ENCODE measurements at regions not wholly inside any gene's neighbourhood (a gene's known extent, or its start where the extent isn't known, plus 50 kb on each side); places are given as distances from the start of the nearest gene placed in this dataset.
"Not testable (repeated sequence)": the region's sequence is repeated elsewhere in the genome, so short reads cannot be mapped to it uniquely, and the experiment has no call there.

DNA sequence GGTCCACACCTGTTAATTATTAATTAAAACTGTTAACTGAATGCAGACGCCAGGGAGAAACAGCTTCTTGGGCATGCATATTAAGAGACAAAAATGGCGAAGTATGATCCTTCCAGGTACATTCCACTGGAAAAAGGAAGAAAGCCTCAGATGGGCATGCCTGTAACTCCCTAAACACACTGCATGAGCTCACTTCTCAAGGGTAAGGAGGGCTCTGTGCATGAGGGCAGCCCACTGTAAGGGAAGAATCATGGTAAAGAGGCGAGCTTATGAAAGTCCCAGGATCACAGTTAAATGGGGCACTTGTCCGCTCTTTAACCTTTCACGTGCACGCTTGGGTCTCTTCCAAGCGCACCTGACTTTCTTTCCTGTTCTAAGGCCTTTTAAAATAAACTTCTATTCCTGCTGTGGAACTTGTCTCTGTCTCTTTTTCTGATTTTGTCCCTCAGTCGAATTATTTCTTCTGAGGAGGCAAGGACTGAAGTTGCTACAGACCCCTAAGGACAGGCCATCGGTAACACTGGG, 321.7 kb downstream of the PPP1R2C start:
- FAIRE-seq (no peak), DNase-seq (ENCODE audit: low spot score) (no peak)

DNA sequence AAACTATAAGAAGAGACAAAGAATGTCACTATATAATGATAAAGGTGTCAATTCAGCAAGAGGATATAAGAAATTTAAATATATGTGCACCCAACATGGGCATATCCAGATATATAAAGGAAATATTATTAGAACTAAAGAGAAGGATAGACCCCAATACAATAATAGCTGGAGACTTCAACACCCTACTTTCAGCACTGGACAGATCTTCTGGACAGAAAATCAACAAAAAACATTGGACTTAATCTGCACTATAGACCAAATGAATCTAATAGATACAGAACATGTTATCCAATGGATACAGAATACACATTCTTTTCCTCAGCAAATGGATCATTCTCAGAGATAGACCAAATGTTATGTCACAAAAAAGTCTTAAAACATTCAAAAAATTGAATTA, 327.7 kb downstream of the PPP1R2C start:
- no peak for FAIRE-seq
- DNase-seq (ENCODE audit: low spot score): no peak

DNA sequence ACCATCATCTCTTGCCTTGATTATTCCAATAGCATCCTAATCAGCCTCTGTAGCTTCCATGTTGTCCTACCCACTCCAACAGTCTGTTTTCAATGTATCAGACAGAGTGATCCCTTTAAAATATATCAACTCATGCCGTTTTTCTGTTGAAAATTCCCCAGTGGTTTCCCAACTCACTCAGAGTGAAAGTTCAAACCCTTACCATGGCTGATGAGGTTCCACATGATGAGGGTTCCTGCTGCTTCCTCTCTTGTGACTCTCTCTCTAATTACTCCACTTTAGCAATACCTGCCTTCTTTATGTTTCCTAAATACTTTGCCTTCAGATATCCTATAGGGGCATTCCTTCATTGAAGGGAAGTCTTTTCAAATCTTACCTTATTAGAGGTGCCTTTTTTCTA, 334.7 kb downstream of the PPP1R2C start:
- no peak for FAIRE-seq
- DNase-seq (ENCODE audit: low spot score): no peak

DNA sequence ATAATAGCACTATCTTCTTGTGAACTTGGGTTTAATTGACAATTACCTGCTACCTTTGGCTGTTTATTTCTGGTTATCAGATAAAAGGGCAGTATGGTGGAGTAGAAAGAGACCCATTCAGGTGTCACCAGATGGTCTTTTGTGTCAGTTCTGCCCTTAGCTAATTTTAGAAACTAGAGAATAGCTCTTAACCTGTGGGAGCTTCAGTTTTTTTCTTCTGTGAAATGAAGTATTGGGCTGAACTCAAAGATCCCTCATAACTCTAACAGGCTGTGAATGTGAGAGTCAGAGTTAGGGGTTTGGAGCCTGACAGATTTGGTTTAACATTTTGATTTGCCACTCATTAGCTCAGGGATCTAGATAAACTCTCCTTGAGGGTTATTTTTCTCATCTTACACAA, 335.2 kb downstream of the PPP1R2C start:
- FAIRE-seq: no peak
- DNase-seq (ENCODE audit: low spot score): no peak

DNA sequence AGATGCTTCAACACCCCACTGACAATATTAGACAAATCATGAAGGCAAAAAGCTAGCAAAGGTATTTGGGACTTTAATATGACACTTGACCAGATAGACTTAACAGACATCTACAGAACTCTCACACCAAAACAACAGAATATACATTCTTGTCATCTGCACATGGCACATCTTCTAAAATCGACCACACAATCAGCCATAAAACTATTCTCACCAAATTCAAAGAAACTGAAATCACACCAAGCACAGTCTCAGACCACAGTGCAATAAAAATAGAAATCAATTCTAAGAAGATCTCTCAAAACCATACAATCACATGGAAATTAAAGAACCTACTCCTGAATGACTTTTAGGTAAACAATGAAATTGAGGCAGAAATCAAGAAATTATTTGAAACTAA, 340.8 kb downstream of the PPP1R2C start:
- DNase-seq (ENCODE audit: low spot score) (no peak), FAIRE-seq (no peak)

DNA sequence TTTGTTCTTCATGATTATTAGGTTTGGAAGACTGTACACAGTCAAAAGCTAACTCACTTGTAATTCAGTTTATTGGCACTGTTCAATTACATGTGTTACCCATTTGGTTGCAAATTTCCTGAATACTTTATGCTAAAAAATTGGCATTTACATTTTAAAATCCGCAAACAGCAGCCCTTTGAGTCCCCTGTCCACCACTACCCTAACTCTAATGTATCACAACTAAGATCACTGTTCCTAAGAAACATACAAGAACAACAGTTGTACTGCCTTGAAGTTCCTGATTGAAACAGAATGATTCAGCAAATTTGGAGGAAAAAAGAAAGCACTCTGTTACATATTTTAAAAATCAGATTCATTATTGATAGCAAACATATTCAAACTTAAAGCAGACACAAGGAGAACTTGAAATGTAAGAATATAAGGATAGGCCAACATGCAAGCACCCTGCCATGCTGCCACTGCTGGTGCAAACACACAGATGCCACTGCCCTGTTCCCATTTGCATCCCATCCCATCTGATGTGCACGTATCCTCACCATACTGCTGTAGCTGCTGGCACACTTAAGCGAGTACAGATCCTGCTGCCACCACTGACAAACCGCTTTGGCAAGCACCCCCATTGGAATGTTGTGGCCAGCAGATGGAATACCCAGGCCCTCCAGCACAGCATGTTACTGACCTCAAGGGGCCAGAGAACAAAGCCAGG, 343.4 kb downstream of the PPP1R2C start:
- DNase-seq (ENCODE audit: low spot score): no peak
- FAIRE-seq: no peak

DNA sequence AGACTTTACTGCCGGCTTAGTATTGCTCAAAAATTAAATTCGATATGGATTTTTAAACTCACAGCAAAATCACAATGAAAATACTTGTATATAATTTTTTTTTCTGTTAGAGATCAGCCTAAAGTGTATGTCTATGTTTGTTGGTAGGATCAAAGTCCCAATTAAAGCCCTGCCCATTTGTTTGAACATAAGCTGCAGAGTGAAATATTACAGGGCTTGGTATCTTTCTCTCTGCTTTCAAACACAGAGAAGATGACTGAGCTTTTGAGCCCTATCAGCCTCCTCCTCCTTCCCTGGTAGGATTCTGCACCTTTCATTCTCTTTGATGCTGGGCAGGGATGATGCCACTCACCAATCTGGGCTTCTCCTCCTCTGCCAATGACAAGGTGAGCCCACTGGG, 345.4 kb downstream of the PPP1R2C start:
- DNase-seq (ENCODE audit: low spot score): no peak
- no peak for FAIRE-seq

DNA sequence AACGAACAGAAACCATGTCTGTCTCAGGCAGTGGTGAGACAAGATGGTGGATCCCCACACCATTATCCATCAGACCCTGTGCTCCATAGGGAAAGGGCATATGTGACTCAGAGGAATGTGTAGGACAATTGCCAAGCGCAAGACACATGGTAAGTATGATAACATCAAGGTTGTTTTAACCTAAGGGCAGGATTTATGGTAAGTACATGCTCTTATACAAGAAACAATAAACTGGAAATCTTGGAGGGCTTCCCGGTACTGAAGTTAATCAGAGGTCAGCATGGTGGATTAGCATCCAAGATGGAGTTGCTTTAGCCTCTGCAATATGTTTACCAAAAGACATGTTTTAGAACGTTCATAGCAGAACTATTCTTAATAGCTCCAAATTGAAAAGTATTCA, 355.0 kb downstream of the PPP1R2C start:
- DNase-seq (ENCODE audit: low spot score) (no peak), FAIRE-seq (no peak)

DNA sequence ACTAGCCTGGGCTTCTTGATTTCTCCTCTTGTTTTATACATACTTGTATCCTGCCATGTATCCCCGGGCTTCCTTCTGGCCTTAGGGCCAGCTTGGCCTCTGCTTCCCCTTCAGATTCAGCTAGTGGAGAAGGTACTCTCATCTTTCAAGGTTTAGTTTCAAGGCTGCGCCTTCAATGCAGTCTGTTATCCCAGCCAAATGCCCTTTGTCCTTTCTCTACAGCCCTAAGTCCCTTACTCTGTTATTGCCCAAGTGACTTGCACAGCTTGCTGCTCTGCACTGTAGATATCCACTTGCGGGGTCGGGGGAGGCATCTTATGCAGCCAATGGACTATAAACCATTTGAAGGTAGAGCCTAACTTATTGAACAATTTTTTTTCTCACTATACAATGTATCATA, 357.5 kb downstream of the PPP1R2C start:
- FAIRE-seq: no peak
- no peak for DNase-seq (ENCODE audit: low spot score)

DNA sequence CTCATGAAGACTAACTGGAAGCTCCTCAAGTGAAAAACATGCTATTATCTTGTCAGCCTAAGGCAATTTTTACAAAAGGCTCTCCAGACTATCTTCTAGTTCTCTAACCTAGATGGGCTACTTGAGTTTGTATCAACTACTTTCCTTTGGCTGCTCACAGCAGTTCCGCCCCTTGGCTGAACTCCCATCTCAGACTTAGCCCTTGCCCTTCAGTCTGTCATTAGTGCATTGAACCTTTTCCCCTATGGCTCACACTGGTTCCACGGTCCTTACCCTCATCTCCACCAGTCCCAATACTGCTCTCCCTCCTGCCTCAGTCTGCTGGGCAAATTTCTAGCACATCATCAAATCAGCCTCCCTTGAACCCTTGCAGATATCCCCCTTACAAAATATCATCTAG, 362.3 kb downstream of the PPP1R2C start:
- FAIRE-seq (no peak), DNase-seq (ENCODE audit: low spot score) (no peak)

DNA sequence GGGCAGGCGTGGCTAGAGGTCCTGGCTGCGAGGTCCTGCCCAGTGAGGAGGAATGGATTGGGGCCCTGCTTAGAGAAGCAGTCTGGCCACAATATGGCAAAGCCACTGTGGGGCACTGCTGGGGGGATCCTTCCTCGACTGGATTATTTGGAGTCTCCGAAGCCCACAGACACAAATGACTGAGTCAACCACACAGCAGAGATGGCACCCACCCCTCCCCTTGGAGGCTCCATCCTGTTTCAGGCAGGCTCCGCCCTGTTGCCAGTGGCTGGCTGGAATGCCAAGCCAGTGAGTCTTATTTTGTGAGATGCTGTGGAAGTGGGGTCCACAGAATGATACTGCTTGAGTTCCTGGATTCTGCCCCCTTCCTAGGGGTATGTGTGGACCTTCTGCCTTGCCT, 363.9 kb downstream of the PPP1R2C start:
- no peak for DNase-seq (ENCODE audit: low spot score)
- FAIRE-seq: no peak

DNA sequence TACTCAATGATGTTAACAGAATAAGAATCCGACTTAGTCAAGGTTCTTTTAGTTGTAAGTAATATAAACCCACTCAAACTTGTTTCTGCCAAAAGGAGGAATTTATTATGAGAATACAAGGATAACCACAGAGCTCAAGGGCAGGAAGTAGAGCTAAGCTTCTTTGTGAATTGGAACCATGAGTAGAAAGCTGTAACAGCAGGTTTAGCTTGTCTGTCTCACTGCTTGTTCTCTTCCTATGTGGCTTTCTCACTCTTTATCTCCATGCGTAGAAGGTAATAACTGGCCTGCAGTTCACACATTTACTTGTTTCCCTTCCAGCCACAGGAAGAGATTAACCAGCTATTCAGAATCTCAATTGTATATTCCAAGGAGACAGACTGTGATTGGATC, 378.3 kb downstream of the PPP1R2C start:
- no peak for FAIRE-seq
- no peak for DNase-seq (ENCODE audit: low spot score)

DNA sequence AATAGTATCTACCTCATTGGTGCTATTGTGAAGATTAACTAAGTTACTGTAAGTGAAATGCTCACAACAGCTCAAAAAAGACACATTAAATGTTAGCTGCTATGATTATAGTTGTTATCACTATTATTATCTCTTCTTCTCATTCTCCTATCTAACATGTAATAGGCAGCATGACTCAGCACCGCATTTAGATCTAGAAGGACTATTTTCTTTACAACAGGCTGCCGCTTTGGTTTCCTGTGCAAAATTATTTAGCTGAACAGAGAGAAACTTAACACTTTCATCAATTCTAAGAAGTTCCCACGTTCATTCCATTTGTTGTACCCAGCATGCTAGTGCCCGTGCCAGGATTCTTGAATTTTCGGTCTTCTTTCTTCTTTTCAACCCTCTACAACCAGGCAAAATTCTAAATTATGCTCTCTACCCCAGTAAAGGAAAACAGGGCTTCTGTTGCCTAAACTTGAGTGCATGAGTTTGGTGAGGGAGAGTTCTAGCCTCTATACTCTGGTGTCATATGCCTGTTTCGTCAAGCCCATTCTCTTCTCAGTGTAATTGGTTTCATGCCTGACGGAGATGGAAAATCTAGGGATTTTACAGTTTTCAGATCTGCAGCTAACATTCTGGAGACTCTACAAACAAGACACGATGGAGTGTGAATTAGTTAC, 378.9 kb downstream of the PPP1R2C start:
- no peak for FAIRE-seq
- DNase-seq (ENCODE audit: low spot score): no peak

DNA sequence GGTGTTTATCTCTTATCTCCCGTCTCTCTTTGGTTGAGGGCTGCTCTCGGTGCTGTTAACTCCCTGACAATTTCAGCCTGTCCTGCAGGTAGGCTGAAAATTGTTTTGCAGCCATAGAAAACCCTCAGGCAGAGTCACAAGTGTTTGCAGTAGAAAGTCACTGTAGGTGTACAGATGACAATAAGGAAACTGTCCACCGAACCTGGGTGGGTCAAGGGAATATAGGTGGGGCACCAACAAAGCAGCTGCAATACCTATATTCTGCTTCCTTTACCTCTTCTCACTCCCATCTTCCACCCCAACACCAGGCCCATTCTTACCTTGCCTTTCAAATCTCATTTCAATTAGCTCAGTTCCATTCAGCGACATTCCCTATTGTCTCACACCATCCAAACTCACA, 381.8 kb downstream of the PPP1R2C start:
- FAIRE-seq (no peak), DNase-seq (ENCODE audit: low spot score) (no peak)

DNA sequence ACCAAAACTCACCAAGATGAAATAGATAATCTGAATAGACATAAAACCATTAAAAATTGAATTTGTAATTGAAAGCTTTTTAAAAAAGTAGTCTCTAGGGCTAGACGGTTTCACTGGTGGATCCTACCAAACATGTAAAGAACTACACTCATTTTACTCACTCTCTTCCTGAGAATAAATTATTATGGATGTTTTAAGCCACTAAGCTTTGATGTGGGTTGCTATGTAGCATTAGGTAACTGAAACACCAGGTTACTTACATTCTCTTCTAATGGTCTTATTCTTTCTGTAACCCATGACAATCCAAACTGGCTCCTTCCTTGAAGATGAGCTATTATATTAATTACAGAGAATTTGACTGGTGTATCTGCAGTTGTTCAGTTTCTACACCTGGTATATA, 385.1 kb downstream of the PPP1R2C start:
- DNase-seq (ENCODE audit: low spot score): no peak
- FAIRE-seq: no peak

DNA sequence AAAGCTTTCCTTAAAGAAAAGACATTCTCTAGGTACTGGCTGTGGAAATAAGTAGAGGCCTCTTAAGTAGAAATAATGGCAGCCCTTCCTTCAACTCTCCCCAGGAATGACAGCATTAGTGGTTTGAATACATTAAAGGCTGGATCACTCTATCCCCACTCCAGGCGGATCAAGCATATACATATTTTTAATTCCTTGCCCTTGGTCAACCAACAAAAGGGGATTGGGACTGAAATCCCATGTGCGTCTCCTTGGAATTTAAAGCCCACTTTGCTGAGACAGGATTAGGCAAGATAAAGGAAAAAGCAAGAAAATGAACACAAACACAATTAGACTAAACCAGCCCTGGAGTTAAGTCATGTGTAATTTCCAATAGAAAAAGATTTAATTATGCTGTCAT, 391.3 kb downstream of the PPP1R2C start:
- no peak for DNase-seq (ENCODE audit: low spot score)

DNA sequence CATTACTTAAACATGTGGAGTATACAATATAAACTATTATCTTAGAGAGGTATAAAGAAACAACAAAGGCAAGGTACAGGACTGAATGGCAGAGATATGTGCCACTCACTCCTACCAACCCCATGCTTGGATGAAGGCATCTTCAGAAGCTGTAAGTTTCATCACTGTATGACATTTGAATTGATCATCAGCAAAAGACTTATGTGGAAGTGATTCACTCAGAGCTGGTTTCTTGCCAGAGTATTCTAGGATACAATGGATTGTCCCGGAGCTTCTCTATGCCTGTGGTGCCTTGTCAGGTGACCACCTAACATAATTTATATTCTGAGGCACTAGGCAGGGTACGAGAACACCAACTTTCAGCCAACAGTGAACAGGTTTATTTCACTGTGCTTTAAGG, 392.2 kb downstream of the PPP1R2C start:
- no peak for DNase-seq (ENCODE audit: low spot score)
- no peak for FAIRE-seq

More for the DNA sequence above, 391.3 kb downstream of the PPP1R2C start:
- FAIRE-seq: no peak

DNA sequence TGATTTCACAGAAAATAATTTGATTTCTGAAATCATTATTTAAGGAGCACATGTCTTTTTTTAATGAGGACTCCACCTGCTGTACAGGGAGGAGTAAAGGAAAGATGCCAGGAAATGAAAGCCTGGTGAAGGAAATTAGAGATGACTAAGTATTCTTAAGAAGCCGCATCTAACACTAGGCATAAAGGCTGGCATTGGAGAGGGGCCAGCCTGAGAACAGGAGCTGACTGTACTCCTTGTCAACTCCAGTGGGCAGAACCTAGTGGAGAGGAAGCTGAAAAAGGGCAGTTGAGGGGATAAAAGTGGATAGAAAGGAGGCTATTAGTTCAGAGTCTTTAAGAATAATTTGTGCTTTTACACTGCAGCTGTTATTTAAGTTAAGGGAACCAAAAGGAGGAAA, 393.0 kb downstream of the PPP1R2C start:
- DNase-seq (ENCODE audit: low spot score) (peak; percentile 6), FAIRE-seq (no peak)

DNA sequence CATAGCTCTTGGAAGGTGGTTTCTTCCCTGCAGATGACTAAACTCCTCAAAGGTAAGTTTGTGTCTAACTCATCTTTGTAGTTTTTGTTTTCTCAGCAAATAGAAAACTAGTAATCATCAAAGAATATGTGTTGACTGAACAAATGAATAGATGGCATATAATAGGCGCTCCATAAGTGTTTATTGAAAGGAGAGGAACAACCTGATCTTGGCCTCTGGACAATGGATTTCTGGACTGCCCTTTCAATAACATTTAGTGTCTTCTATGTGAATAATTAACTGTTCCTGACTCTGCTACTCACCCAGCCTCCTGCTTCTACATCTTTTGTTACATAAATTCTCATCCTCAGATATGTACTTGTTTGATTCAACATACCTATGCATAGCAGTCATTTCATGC, 399.1 kb downstream of the PPP1R2C start:
- no peak for DNase-seq (ENCODE audit: low spot score)
- no peak for FAIRE-seq

DNA sequence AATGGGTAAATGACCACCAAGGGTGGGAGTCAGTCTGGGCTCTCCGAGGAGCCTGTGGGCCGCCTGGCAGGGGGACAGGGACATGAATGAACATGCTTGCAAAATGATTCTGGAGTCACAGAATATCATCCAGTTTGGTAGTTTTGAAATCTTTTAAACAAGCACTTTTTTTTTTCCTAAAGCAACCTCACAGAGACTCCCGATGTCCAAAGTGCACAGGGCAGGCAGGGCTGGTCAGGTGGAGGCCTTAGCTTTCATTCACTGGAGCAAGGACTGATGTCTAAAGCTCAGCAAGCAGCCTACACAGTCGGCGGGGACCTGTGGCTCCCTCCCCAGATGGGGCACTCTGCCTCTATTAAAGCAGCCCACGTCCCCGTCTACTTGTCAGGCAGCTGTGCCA, 402.9 kb downstream of the PPP1R2C start:
- DNase-seq (ENCODE audit: low spot score): no peak
- FAIRE-seq: no peak

DNA sequence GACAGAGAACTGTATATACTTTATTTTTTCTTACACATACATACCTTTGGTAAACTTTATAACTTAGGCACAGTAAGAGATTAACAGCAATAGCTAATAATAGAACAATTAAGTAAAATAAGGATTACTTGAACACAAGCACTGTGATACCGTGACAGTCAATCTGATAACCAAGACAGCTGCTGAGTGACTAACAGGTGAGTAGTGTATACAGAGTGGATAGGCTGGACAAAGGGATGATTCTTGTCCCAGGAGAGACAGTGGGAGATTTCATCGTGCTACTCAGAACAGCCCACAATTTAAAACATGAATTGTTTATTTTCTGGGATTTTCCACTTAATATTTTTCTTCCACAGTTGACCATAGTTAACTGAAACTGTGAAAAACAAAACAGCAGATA, 411.8 kb downstream of the PPP1R2C start:
- DNase-seq (ENCODE audit: low spot score) (no peak), FAIRE-seq (no peak)

DNA sequence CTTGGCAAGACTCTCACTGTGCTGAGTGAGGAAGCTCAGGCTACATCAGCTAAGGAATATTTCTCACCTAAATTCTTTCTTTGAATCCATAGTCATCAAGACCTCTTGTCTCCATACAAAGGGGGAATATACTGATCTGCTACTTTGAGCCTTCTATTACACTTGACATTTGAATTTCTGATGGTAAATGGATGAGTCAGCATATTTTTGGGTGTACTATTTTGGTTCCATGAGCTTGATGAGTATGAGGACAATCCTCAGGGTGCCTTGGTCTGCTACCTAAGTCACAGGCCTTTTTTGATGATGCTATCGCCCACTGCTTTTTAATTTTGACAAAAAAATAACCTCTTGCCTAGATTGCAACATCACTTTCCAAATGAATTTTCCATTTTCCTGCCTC, 415.7 kb downstream of the PPP1R2C start:
- FAIRE-seq (no peak), DNase-seq (ENCODE audit: low spot score) (no peak)

DNA sequence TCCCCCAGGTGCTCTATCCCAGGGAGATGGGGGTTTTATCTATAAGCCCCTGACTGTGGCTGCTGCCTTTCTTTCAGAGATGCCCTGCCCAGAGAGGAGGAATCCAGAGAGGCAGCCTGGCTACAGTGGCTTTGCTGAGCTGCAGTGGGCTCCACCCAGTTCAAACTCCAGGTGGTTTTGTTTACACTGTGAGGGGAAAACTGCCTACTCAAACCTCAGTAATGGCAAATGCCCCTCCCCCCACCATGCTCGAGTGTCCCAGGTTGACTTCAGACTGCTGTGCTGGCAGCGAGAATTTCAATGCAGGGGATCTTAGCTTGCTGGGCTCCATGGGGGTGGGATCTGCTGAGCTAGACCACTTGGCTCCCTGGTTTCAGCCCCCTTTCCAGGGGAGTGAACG, 419.6 kb upstream of the CASK start:
- not testable (repeated sequence) for FAIRE-seq; DNase-seq (ENCODE audit: low spot score)
